H1 (cell line): ENCODE measurements at regions not wholly inside any gene's neighbourhood (a gene's known extent, or its start where the extent isn't known, plus 50 kb on each side); places are given as distances from the start of the nearest gene placed in this dataset.

Experiments used
- CTCF ChIA-PET: fragments of 300-600 bp; sonication (Branson Sonifier 250); formaldehyde crosslinking; loops from one replicate; lab custom pipeline; 2021; ENCODE audit not compliant: partially characterized antibody; lab: Charles Lee
- POLR2A ChIA-PET: fragments of 300-600 bp; sonication (Branson Sonifier 250); formaldehyde crosslinking; loops from one replicate; lab custom pipeline; 2021; ENCODE audit warnings: inconsistent platforms; ENCODE audit not compliant: partially characterized antibody; lab: Charles Lee
- DNase-seq, 2 experiments: peaks; one replicate each; pipeline versions ENCODE4 v3.0.0 to v3.0.0-alpha.2; 2010 to 2022; ENCODE audit warnings: low spot score in 2 of 2, low read depth in 1 of 2, mixed read lengths in 1 of 2
- FAIRE-seq: peaks from 2 replicates; lab custom pipeline; 2011; peaks lifted over from hg19 to GRCh38; lab: Jason Lieb, UNC
- H2AFZ ChIP-seq: 2 replicates; pipeline ENCODE4 v1.8.1; 2012; ENCODE audit warnings: low read length, inconsistent platforms
- H2AK5ac ChIP-seq: 2 replicates; pipeline ENCODE4 v1.6.1; 2013; ENCODE audit warnings: low read depth, low read length
- H2BK120ac ChIP-seq: replicated peaks from 2 replicates; pipeline ENCODE3; 2013; ENCODE audit warnings: low read depth, low read length, inconsistent platforms
- H2BK12ac ChIP-seq: 2 replicates; pipeline ENCODE4 v1.6.1; 2013; ENCODE audit warnings: low read depth, low read length
- H2BK15ac ChIP-seq: 2 replicates; pipeline ENCODE4 v1.6.1; 2013; ENCODE audit warnings: low read length
- H2BK20ac ChIP-seq: 2 replicates; pipeline ENCODE4 v1.6.1; 2013; ENCODE audit warnings: low read length
- H2BK5ac ChIP-seq: 2 replicates; pipeline ENCODE4 v1.6.1; 2013; ENCODE audit warnings: low read depth, low read length
- H3K14ac ChIP-seq: 2 replicates; pipeline ENCODE4 v1.6.1; 2013; ENCODE audit warnings: inconsistent platforms; ENCODE audit not compliant: insufficient read length
- H3K18ac ChIP-seq: 2 replicates; pipeline ENCODE4 v1.6.1; 2013; ENCODE audit warnings: low read length; ENCODE audit errors: extremely low read depth
- H3K23ac ChIP-seq: 2 replicates; pipeline ENCODE4 v1.6.1; 2013; ENCODE audit warnings: inconsistent platforms; ENCODE audit not compliant: insufficient read length
- H3K23me2 ChIP-seq: 2 replicates; pipeline ENCODE4 v1.6.1; 2013; ENCODE audit warnings: low read depth, low read length
- H3K27ac ChIP-seq: 2 replicates; pipeline ENCODE4 v1.6.1; 2011; ENCODE audit warnings: low read depth, low read length, inconsistent platforms
- H3K27me3 ChIP-seq, 4 experiments: replicated peaks in 1 of 4; 1 replicate in 1 of 4; 2 replicates in 3 of 4; pipeline versions ENCODE4 v1.6.1 to v1.8.1; 2011 to 2013; ENCODE audit warnings: low read length in 3 of 4, mild to moderate bottlenecking in 3 of 4, inconsistent platforms in 2 of 4, mixed read lengths in 2 of 4, moderate library complexity in 1 of 4; ENCODE audit not compliant: control insufficient read depth in 3 of 4, insufficient read depth in 3 of 4; ENCODE audit errors: extremely low read depth in 1 of 4
- H3K36me3 ChIP-seq, 4 experiments: 2 replicates each; pipeline versions ENCODE4 v1.6.1 to v1.8.1; 2011 to 2013; ENCODE audit warnings: mild to moderate bottlenecking in 4 of 4, low read length in 3 of 4, moderate library complexity in 2 of 4, control low read depth in 1 of 4, inconsistent platforms in 1 of 4; ENCODE audit not compliant: insufficient read depth in 4 of 4, control insufficient read depth in 2 of 4
- H3K4ac ChIP-seq: replicated peaks from 2 replicates; pipeline ENCODE3; 2013; ENCODE audit warnings: low read length, low read depth, mixed read lengths, inconsistent platforms; ENCODE audit not compliant: insufficient read length
- H3K4me1 ChIP-seq, 4 experiments: replicated peaks in 1 of 4; 1 replicate in 1 of 4; 2 replicates in 3 of 4; pipeline versions ENCODE4 v1.6.1 to v1.8.1; 2011 to 2013; ENCODE audit warnings: low read length in 3 of 4, inconsistent platforms in 2 of 4, mixed read lengths in 1 of 4; ENCODE audit not compliant: insufficient read depth in 4 of 4, control insufficient read depth in 3 of 4
- H3K4me2 ChIP-seq, 2 experiments: 2 replicates each; pipeline versions ENCODE4 v1.6.1 to v1.8.1; 2011 to 2013; ENCODE audit warnings: low read depth in 2 of 2, low read length in 2 of 2, control low read depth in 1 of 2, inconsistent platforms in 1 of 2, mild to moderate bottlenecking in 1 of 2; ENCODE audit not compliant: insufficient read depth in 1 of 2
- H3K4me3 ChIP-seq, 4 experiments: fragments of 200-600, 300-600 bp in 1 of 4; sonication (generic), shearing (Covaris generic), sonication (Bioruptor Twin) in 1 of 4; 2 replicates each; pipeline versions ENCODE4 v1.5.1 to v1.8.1; 2011 to 2016; ENCODE audit warnings: low read length in 4 of 4, low read depth in 3 of 4, control low read depth in 2 of 4, inconsistent platforms in 2 of 4, mild to moderate bottlenecking in 2 of 4, mixed read lengths in 1 of 4, moderate library complexity in 1 of 4; ENCODE audit not compliant: insufficient read depth in 2 of 4; ENCODE audit errors: extremely low read depth in 1 of 4
- H3K56ac ChIP-seq: replicated peaks from 2 replicates; pipeline ENCODE3; 2013; ENCODE audit warnings: low read depth, mild to moderate bottlenecking, mixed read lengths, low read length, inconsistent platforms; ENCODE audit not compliant: insufficient read length
- H3K79me1 ChIP-seq: 2 replicates; pipeline ENCODE4 v1.6.1; 2013; ENCODE audit warnings: low read depth, low read length, control low read depth
- H3K79me2 ChIP-seq, 2 experiments: 2 replicates each; pipeline versions ENCODE4 v1.6.1 to v1.8.1; 2012 to 2013; ENCODE audit warnings: low read length in 2 of 2, mild to moderate bottlenecking in 2 of 2, inconsistent platforms in 1 of 2; ENCODE audit not compliant: insufficient read depth in 2 of 2, control insufficient read depth in 1 of 2
- H3K9ac ChIP-seq, 4 experiments: replicated peaks in 1 of 4; 1 replicate in 1 of 4; 2 replicates in 3 of 4; pipeline versions ENCODE4 v1.6.1 to v1.8.1; 2011 to 2013; ENCODE audit warnings: low read depth in 3 of 4, low read length in 3 of 4, control low read depth in 2 of 4, mild to moderate bottlenecking in 2 of 4, moderate library complexity in 2 of 4, inconsistent platforms in 1 of 4; ENCODE audit errors: extremely low read depth in 1 of 4
- H3K9me3 ChIP-seq, 2 experiments: 2 replicates each; pipeline versions ENCODE4 v1.6.1 to v1.8.1; 2012 to 2013; ENCODE audit warnings: mild to moderate bottlenecking in 2 of 2, moderate library complexity in 2 of 2, control low read depth in 1 of 2, inconsistent platforms in 1 of 2, low read depth in 1 of 2, low read length in 1 of 2, mixed read lengths in 1 of 2; ENCODE audit not compliant: insufficient read depth in 2 of 2
- H4K20me1 ChIP-seq, 2 experiments: replicated peaks in 1 of 2; 2 replicates each; pipeline versions ENCODE3 to v1.8.1; 2011 to 2013; ENCODE audit warnings: inconsistent platforms in 2 of 2, low read length in 2 of 2, mild to moderate bottlenecking in 1 of 2; ENCODE audit not compliant: insufficient read depth in 2 of 2, control insufficient read depth in 1 of 2
- H4K5ac ChIP-seq: 2 replicates; pipeline ENCODE4 v1.6.1; 2013; ENCODE audit warnings: low read length, low read depth, mixed read lengths, inconsistent platforms; ENCODE audit not compliant: insufficient read length
- H4K8ac ChIP-seq: 2 replicates; pipeline ENCODE4 v1.8.0; 2013; ENCODE audit warnings: mild to moderate bottlenecking, moderate library complexity, low read length, inconsistent platforms; ENCODE audit not compliant: insufficient read depth; ENCODE audit errors: extremely low read depth
- H4K91ac ChIP-seq: replicated peaks from 2 replicates; pipeline ENCODE3; 2013; ENCODE audit warnings: low read length, mixed read lengths, inconsistent platforms; ENCODE audit not compliant: insufficient read length
- EZH2 ChIP-seq: fragments of 200-600 bp; sonication (generic); IDR thresholded peaks from 2 replicates; pipeline ENCODE4 v1.7.1; 2012; ENCODE audit warnings: low read depth, mild to moderate bottlenecking, moderate library complexity, low read length, inconsistent platforms; ENCODE audit not compliant: severe bottlenecking
- SIN3A ChIP-seq, 2 experiments: IDR thresholded peaks in 1 of 2; conservative IDR thresholded peaks in 1 of 2; 2 replicates each; pipeline ENCODE4 v1.6.1; 2011 to 2012; ENCODE audit warnings: low read length in 2 of 2, improper control_type of control experiment in 1 of 2, low read depth in 1 of 2, mild to moderate bottlenecking in 1 of 2
- SP1 ChIP-seq: IDR thresholded peaks from 2 replicates; pipeline ENCODE4 v1.6.1; 2011; ENCODE audit warnings: low read depth, low read length
- WGBS, 2 experiments: shearing (Covaris generic) in 1 of 2; methylation state at CpG; one replicate each; pipeline versions ENCODE4 v1.1.6 to v1.1.7; 2013 to 2015; ENCODE audit warnings: low lambda C conversion rate in 2 of 2, mixed read lengths in 2 of 2, inconsistent platforms in 1 of 2, low coverage in 1 of 2, missing lambda C conversion rate in 1 of 2; ENCODE audit not compliant: insufficient replicate concordance in 2 of 2, insufficient coverage in 1 of 2, insufficient read length in 1 of 2; ENCODE audit errors: extremely low coverage in 1 of 2, missing lambda C conversion rate in 1 of 2; 5-methylcytosine and 5-hydroxymethylcytosine counted together
- TF ChIP-seq, protein P1 (sequence below): IDR thresholded peaks from 2 replicates; pipeline ENCODE4 v1.6.1; 2012; ENCODE audit warnings: inconsistent platforms

DNA sequence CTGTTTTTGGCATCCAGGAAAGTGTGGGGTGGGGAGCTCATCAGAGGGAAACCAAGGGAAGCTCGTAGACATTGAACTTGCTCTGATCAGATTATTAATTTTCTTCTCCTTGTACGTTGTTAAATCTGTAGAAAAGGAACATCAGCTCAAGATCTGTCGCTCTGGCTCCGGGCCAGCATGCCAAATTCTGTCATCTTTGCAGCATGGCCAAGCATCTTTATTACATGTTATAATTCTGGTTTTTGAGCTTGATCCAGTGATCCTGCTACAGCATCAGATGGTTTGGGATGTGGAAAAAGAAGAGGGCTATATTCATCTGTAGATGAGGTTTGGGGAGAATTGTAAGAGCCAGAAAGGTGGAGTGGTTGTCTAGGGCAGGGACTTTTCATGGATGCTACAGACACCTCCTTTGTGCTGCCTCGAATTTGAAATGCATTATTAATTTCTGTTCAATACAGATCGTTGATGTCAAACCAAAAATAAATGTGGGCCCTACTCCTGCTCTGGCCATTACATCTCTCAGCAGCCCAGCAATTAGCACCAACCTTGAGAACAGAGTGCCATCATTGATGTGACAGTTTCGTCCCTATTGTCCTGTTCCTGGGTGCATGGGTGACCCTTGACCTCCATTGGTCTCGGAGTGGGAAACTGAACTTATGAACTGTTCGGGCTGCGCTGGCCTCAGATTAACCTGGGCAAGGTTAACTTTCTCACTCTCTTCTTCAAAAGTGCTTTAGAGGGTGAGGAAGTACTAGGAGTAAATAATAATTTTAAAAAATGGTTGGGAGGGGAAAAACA is 250.8 kb downstream of the SOX4 start:
- Histone ChIP-seq H3K9ac (no peak overlapping the region), H2AFZ (no peak overlapping the region), H3K27ac (no peak overlapping the region), H3K36me3 (peaks cover 0 to 3% (median 0%) of the 10 kb centered on the region in 4 experiments; a peak in 1 of 8 replicates), H4K5ac (no peak overlapping the region), H3K4me2 (no peak overlapping the region), H3K9me3 (no peaks in the 10 kb centered on the region), H3K79me1 (peaks cover 5% of the 10 kb centered on the region; the same call in 1 of the 2 replicates), H3K18ac (no peak overlapping the region), H3K14ac (no peak overlapping the region), H2AK5ac (no peak overlapping the region), H4K8ac (no peak overlapping the region), H3K79me2 (peaks cover 3 to 82% of the 10 kb centered on the region in 2 experiments), H2BK120ac (no peak overlapping the region), H2BK15ac (no peak overlapping the region), H2BK5ac (no peak overlapping the region), H4K20me1 (peaks cover 6 to 7% of the 10 kb centered on the region in 2 experiments), H4K91ac (no peak overlapping the region), H3K4me1 (peaks cover 4 to 23% (median 18%) of the 10 kb centered on the region in 4 experiments; a peak in 6 of 7 replicates), H3K27me3 (no peaks in the 10 kb centered on the region; a peak in 1 of 7 replicates), H3K4me3 (no peak overlapping the region), H3K4ac (no peak overlapping the region), H3K23me2 (no peaks in the 10 kb centered on the region), H3K56ac (no peak overlapping the region), H3K23ac (no peak overlapping the region), H2BK12ac (no peak overlapping the region), H2BK20ac (no peak overlapping the region)
- POLR2A ChIA-PET: interaction anchor here (0.5 to 1.0 kb wide), 2 partner anchors 16 to 331 kb away, joined by 3 read pairs; no protein-coding TSS in a partner anchor
- FAIRE-seq (no peak), DNase-seq (no peak)
- CTCF ChIA-PET: interaction anchor here (0.7 to 1.7 kb wide), 3 partner anchors 18 to 397 kb away, joined by 3 to 4 read pairs (median 3); no protein-coding TSS in a partner anchor
- 84% methylated on average over 10 of the region's 10 CpGs; no CpG with 5 or more reads in 1 of the 2 experiments for WGBS, 2 experiments
- TF ChIP-seq EZH2: no peak
- TF ChIP-seq SIN3A (conservative IDR thresholded peaks at IDR 0.05 in 1 of 2, IDR thresholded peaks at IDR 0.05 in 1 of 2; ENCODE audit: low read depth in 1 of 2, low read length in 2 of 2): no peak
- TF ChIP-seq SP1: no peak
- TF ChIP-seq, protein P1, sequence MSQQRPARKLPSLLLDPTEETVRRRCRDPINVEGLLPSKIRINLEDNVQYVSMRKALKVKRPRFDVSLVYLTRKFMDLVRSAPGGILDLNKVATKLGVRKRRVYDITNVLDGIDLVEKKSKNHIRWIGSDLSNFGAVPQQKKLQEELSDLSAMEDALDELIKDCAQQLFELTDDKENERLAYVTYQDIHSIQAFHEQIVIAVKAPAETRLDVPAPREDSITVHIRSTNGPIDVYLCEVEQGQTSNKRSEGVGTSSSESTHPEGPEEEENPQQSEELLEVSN: no peak
